ENCODE measurements at regions not wholly inside any gene's neighbourhood (a gene's known extent, or its start where the extent isn't known, plus 50 kb on each side); places are given as distances from the start of the nearest gene placed in this dataset.

DNA sequence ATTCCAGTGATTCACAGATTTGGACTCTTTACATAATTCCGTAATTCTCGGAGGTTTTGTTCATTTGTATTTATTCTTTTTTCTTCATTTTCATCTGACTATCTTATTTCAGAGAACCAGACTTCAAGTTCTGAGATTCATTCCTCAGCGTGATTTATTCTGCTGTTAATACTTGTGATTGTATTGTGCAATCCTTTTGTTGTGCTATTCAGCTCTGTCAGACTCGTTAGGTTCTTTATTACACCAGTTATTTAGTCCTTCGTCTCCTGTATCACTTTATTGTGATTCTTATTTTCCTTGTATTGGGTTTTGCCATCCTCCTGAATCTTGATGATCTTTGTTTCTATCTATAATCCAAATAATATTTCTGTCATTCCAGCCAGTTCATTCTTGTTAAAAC is 529.3 kb upstream of the LRRTM4 start:
- H3K4me3 ChIP-seq (ENCODE audit: low read length): no peak overlapping the region
- DNase-seq (ENCODE audit: low read depth): no peak
- TF ChIP-seq, protein P1, sequence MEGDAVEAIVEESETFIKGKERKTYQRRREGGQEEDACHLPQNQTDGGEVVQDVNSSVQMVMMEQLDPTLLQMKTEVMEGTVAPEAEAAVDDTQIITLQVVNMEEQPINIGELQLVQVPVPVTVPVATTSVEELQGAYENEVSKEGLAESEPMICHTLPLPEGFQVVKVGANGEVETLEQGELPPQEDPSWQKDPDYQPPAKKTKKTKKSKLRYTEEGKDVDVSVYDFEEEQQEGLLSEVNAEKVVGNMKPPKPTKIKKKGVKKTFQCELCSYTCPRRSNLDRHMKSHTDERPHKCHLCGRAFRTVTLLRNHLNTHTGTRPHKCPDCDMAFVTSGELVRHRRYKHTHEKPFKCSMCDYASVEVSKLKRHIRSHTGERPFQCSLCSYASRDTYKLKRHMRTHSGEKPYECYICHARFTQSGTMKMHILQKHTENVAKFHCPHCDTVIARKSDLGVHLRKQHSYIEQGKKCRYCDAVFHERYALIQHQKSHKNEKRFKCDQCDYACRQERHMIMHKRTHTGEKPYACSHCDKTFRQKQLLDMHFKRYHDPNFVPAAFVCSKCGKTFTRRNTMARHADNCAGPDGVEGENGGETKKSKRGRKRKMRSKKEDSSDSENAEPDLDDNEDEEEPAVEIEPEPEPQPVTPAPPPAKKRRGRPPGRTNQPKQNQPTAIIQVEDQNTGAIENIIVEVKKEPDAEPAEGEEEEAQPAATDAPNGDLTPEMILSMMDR (conservative IDR thresholded peaks at IDR 0.05; ENCODE audit: low read depth, low read length): no peak

DNA sequence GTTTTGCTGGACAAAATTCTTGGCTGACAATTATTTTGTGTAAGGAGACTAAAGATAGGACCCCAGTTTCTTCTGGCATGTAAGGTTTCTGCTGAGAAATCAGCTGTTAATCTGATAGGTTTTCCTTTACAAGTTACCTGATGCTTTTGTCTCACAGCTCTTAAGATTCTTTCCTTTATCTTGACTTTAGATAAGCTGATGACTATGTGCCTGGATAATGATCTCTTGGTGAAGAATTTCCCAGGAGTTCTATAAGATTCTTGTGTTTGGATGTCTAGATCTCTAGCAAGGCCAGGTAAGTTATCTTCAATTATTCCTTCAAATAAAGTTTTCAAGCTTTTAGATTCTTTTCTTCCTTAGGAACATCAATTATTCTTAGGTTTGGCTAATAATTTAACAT is 534.8 kb upstream of the LRRTM4 start:
- no peak for DNase-seq (ENCODE audit: low read depth)
- no peak overlapping the region for H3K4me3 ChIP-seq (ENCODE audit: low read length)
- TF ChIP-seq, protein P1 (conservative IDR thresholded peaks at IDR 0.05; ENCODE audit: low read depth, low read length): no peak

- H3K4me3 ChIP-seq (ENCODE audit: low read length): no peak overlapping the region
- no peak for DNase-seq (ENCODE audit: low read depth)
- TF ChIP-seq, protein P1 (conservative IDR thresholded peaks at IDR 0.05; ENCODE audit: low read depth, low read length): no peak
Measured at GRCh38 chr2:78061301-78061700, 539.1 kb upstream of the LRRTM4 start.

DNA sequence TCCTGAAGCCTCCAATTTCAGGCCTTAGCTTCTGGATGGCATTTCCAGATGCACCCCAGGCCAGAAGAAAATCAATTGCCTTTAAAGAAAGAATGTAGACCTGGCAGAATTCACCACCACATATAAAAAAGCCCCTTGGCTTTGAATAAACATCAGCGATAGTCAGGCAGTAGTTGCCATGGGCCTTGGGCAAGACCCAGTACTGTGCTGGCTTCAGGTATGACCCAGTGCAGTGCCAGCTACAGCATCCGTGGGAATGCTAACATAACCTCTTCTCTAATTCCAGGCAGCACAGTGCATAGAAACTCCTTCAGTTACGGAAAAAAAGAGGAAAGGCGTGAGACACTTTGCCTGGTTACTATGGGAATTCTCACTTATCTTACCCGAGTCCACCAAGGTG is 539.6 kb upstream of the LRRTM4 start:
- DNase-seq (ENCODE audit: low read depth): no peak
- no peak overlapping the region for H3K4me3 ChIP-seq (ENCODE audit: low read length)
- TF ChIP-seq, protein P1 (conservative IDR thresholded peaks at IDR 0.05; ENCODE audit: low read depth, low read length): no peak

DNA sequence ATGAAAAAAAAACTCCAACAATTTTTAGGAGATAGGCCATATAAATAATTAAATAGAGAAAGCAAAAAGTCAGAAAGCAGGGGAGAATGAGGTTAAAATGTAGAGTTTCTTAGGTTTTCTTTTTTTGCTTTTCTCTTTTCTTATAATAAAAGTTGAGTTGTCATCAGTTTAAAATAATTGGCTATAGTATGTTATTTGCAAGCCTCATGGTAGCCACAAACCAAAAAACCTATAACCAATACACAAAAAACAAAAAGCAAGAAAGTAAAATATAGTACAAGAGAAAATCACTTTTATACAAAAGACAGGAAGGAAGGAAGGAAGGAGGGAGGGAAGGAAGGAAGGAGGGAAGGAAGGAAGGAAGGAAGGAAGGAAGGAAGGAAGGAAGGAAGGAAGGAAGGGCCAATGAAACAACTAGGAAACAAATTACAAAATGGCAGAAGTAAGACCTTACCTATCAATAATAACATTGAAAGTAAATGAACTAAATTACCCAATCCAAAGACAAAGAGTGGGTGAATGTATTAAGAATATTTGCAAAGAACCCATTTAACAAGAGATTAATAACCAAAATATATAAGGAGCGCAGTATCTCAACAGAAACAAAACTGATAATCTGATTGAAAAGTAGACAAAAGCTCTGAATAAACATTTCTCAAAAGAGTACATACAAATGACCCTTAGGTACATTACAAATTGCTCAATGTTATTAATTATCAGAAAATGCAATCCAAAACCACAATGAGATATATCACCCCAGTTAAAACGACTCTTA is 541.3 kb upstream of the LRRTM4 start:
- H3K4me3 ChIP-seq (ENCODE audit: low read length): no peak overlapping the region
- DNase-seq (ENCODE audit: low read depth): no peak
- TF ChIP-seq, protein P1 (conservative IDR thresholded peaks at IDR 0.05; ENCODE audit: low read depth, low read length): no peak

GRCh38 chr2:78065366-78065765 is 543.2 kb upstream of the LRRTM4 start:
- TF ChIP-seq, protein P1 (conservative IDR thresholded peaks at IDR 0.05; ENCODE audit: low read depth, low read length): no peak

DNA sequence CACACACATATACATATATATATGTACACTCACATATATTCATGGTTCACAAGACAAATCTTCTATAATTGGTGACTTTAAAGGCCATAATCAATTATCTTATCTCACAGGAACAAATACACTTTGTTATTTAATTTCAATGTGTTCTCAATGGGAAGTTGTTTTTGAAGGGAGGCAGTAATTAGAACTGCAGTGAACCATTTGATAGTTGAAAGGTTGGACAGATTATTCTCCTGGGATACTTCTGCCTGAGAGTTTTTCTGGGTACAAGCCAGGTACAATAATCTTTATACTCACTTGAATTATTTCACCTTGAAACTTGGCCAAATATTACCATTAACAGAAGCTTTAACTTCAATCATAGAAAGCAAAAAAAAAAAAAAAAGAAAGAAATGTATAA is 546.6 kb upstream of the LRRTM4 start:
- no peak for DNase-seq (ENCODE audit: low read depth)
- TF ChIP-seq, protein P1 (conservative IDR thresholded peaks at IDR 0.05; ENCODE audit: low read depth, low read length): no peak
- no peak overlapping the region for H3K4me3 ChIP-seq (ENCODE audit: low read length)

More at GRCh38 chr2:78065366-78065765, 543.2 kb upstream of the LRRTM4 start:
- no peak for DNase-seq (ENCODE audit: low read depth)
- no peak overlapping the region for H3K4me3 ChIP-seq (ENCODE audit: low read length)
